Endothelial cell of umbilical vein (primary cell): ENCODE measurements at regions not wholly inside any gene's neighbourhood (a gene's known extent, or its start where the extent isn't known, plus 50 kb on each side); places are given as distances from the start of the nearest gene placed in this dataset.
A peak's percentile ranks its signal among the peaks of the same experiment; 100 is the strongest.

Source experiments
- BruUV-seq: library from RNA; stranded (reverse); fragments of 400-500 nt; replicated peaks from 2 replicates; lab custom pipeline; 2021; lab: Mats Ljungman, UMichigan
- CTCF ChIA-PET: fragments of 300-600, 350-600 bp; sonication (Branson Sonifier 250); formaldehyde crosslinking; loops from one replicate; lab custom pipeline; 2021; ENCODE audit warnings: antibody characterized with exemption, inconsistent platforms; lab: Charles Lee
- POLR2A ChIA-PET: fragments of 300-600, 350-600 bp; sonication (Branson Sonifier 250); formaldehyde crosslinking; loops from one replicate; lab custom pipeline; 2021; ENCODE audit warnings: antibody characterized with exemption, inconsistent platforms; lab: Charles Lee
- DNase-seq: peaks from one replicate; pipeline ENCODE4 v3.0.0-alpha.2; 2011; ENCODE audit warnings: low read depth, low spot score
- FAIRE-seq: peaks from 2 replicates; lab custom pipeline; 2011; peaks lifted over from hg19 to GRCh38; lab: Jason Lieb, UNC
- H2AFZ ChIP-seq: 2 replicates; pipeline ENCODE4 v1.6.0; 2012; ENCODE audit warnings: low read depth, low read length, control low read depth, inconsistent platforms
- H3K27ac ChIP-seq: 2 replicates; pipeline ENCODE4 v1.5.1; 2011; ENCODE audit warnings: low read depth, mild to moderate bottlenecking, control low read depth, low read length, moderate library complexity; ENCODE audit not compliant: insufficient read depth
- H3K27me3 ChIP-seq, 2 experiments: 2 replicates each; pipeline versions ENCODE4 v1.6.0 to v1.6.1; 2011; ENCODE audit warnings: low read length in 2 of 2, mixed read lengths in 1 of 2; ENCODE audit not compliant: control insufficient read depth in 2 of 2, insufficient read depth in 2 of 2
- H3K36me3 ChIP-seq, 2 experiments: 2 replicates in 1 of 2; 3 replicates in 1 of 2; pipeline ENCODE4 v1.5.1; 2011; ENCODE audit warnings: low read length in 2 of 2, mild to moderate bottlenecking in 1 of 2, moderate library complexity in 1 of 2; ENCODE audit not compliant: control insufficient read depth in 2 of 2, insufficient read depth in 2 of 2; ENCODE audit errors: extremely low read depth in 1 of 2
- H3K4me1 ChIP-seq: 3 replicates; pipeline ENCODE4 v1.5.1; 2011; ENCODE audit warnings: mild to moderate bottlenecking, low read length; ENCODE audit not compliant: control insufficient read depth, insufficient read depth; ENCODE audit errors: extremely low read depth
- H3K4me2 ChIP-seq: 2 replicates; pipeline ENCODE4 v1.6.1; 2011; ENCODE audit warnings: low read length, control low read depth, mixed read lengths; ENCODE audit not compliant: insufficient read depth
- H3K4me3 ChIP-seq, 3 experiments: fragments of 200-600 bp in 1 of 3; sonication (generic), shearing (Covaris generic) in 1 of 3; replicated peaks in 1 of 3; 2 replicates each; pipeline ENCODE4 v1.5.1; 2011 to 2016; ENCODE audit warnings: control low read depth in 3 of 3, low read length in 3 of 3, mild to moderate bottlenecking in 2 of 3, inconsistent platforms in 1 of 3, low read depth in 1 of 3, moderate library complexity in 1 of 3; ENCODE audit not compliant: insufficient read depth in 1 of 3
- H3K79me2 ChIP-seq: 2 replicates; pipeline ENCODE4 v1.6.0; 2012; ENCODE audit warnings: low read length, inconsistent platforms; ENCODE audit not compliant: control insufficient read depth, insufficient read depth
- H3K9ac ChIP-seq: replicated peaks from 2 replicates; pipeline ENCODE3; 2011; ENCODE audit warnings: low read length, control low read depth; ENCODE audit not compliant: insufficient read depth; ENCODE audit errors: extremely low read depth
- H3K9me1 ChIP-seq: replicated peaks from 3 replicates; pipeline ENCODE4 v1.6.0; 2011; ENCODE audit warnings: mild to moderate bottlenecking, low read length; ENCODE audit not compliant: control insufficient read depth, insufficient read depth; ENCODE audit errors: extremely low read depth
- H3K9me3 ChIP-seq: replicated peaks from 2 replicates; pipeline ENCODE4 v1.5.1; 2012; ENCODE audit warnings: low read length, inconsistent platforms; ENCODE audit not compliant: control insufficient read depth, insufficient read depth
- H4K20me1 ChIP-seq: replicated peaks from 2 replicates; pipeline ENCODE3; 2011; ENCODE audit warnings: mild to moderate bottlenecking, low read length; ENCODE audit not compliant: control insufficient read depth, insufficient read depth; ENCODE audit errors: extremely low read depth
- EZH2 ChIP-seq: IDR thresholded peaks from 2 replicates; pipeline ENCODE4 v1.6.1; 2012; ENCODE audit warnings: borderline replicate concordance, low read depth, mild to moderate bottlenecking, moderate library complexity, low read length, inconsistent platforms; ENCODE audit not compliant: severe bottlenecking
- FOS ChIP-seq: IDR thresholded peaks from 2 replicates; pipeline ENCODE4 v1.6.1; 2011; ENCODE audit warnings: mild to moderate bottlenecking, low read length, moderate library complexity, borderline replicate concordance; ENCODE audit not compliant: insufficient read depth
- GATA2 ChIP-seq: IDR thresholded peaks from 2 replicates; pipeline ENCODE4 v1.7.0; 2011; ENCODE audit warnings: low read depth, mild to moderate bottlenecking, moderate library complexity, mixed read lengths, low read length; ENCODE audit not compliant: insufficient read length, insufficient read depth
- JUN ChIP-seq: IDR thresholded peaks from 2 replicates; pipeline ENCODE4 v1.6.1; 2011; ENCODE audit warnings: borderline replicate concordance, low read depth; ENCODE audit not compliant: insufficient read length, insufficient read depth
- MYC ChIP-seq: IDR thresholded peaks from one replicate; pipeline ENCODE4 v1.6.1; 2011; ENCODE audit warnings: mild to moderate bottlenecking, low read depth, low read length
- POLR2A ChIP-seq: IDR thresholded peaks from 2 replicates; pipeline ENCODE4 v1.6.1; 2012; ENCODE audit warnings: low read depth, mild to moderate bottlenecking, control low read depth, low read length
- POLR2AphosphoS5 ChIP-seq: IDR thresholded peaks from 2 replicates; pipeline ENCODE4 v1.6.1; 2012; ENCODE audit warnings: low read depth, mild to moderate bottlenecking, control low read depth, low read length, moderate library complexity; ENCODE audit not compliant: insufficient read depth
- dilution Hi-C: fragments of 300-500 bp; cut with MboI; formaldehyde crosslinking; loops from one replicate; pipeline ENCODE4 v1.15.0; 2019; ENCODE audit warnings: low sequenced_read_pairs; ENCODE audit not compliant: extremely low pct_ligation_motif_present
- intact Hi-C: fragments of 100-400 bp; cut with micrococcal nuclease; formaldehyde crosslinking; loops from one replicate; pipeline ENCODE4 v1.10.0; 2022
- TF ChIP-seq, protein P1 (sequence below): IDR thresholded peaks from 2 replicates; pipeline ENCODE4 v1.6.1; 2011; ENCODE audit not compliant: insufficient read depth, insufficient read length
- TF ChIP-seq, protein P2 (sequence below), 2 donors: IDR thresholded peaks; 1 replicate in 1 of 2; 2 replicates in 1 of 2; pipeline ENCODE4 v1.5.1; 2011; ENCODE audit warnings: low read length in 2 of 2, mild to moderate bottlenecking in 2 of 2, moderate library complexity in 2 of 2, control low read depth in 1 of 2, inconsistent platforms in 1 of 2, low read depth in 1 of 2; ENCODE audit not compliant: insufficient read depth in 1 of 2; ENCODE audit errors: extremely low read depth in 1 of 2

DNA sequence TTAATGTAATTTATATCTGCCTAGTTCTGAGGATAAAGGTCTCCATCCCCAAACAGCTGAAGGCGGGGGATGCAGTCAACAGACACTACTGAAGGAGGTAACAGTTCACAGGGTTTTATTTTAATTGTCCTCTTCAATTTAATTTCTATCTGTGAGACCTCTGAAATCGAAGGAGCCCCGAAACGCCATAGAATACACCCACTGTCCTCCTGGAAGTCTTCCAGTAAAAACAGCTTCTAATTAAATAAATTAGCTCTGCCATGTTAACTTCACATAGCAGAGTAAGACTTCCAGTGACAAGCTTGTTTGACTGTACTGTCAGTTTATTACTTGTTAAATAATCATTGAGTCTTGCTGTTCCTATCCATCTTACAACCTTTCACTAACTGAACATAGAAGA is 193.5 kb downstream of the SEC61B start:
- BruUV-seq = no TSS peak
- Histone ChIP-seq H3K9me1 (no peaks in the 10 kb centered on the region), H3K9me3 (no peaks in the 10 kb centered on the region), H3K4me2 (peak overlapping the region; percentile 34), H3K9ac (no peak overlapping the region), H4K20me1 (no peaks in the 10 kb centered on the region), H3K27ac (peak overlapping the region; percentile 6), H3K36me3 (no peaks in the 10 kb centered on the region), H2AFZ (no peak overlapping the region), H3K4me1 (peaks cover 9% of the 10 kb centered on the region), H3K4me3 (no peak overlapping the region), H3K79me2 (no peaks in the 10 kb centered on the region), H3K27me3 (no peaks in the 10 kb centered on the region)
- TF ChIP-seq POLR2AphosphoS5 = no peak
- no peak for TF ChIP-seq MYC
- TF ChIP-seq EZH2 = no peak
- TF ChIP-seq, protein P1, sequence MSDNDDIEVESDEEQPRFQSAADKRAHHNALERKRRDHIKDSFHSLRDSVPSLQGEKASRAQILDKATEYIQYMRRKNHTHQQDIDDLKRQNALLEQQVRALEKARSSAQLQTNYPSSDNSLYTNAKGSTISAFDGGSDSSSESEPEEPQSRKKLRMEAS = no peak
- TF ChIP-seq, protein P2, sequence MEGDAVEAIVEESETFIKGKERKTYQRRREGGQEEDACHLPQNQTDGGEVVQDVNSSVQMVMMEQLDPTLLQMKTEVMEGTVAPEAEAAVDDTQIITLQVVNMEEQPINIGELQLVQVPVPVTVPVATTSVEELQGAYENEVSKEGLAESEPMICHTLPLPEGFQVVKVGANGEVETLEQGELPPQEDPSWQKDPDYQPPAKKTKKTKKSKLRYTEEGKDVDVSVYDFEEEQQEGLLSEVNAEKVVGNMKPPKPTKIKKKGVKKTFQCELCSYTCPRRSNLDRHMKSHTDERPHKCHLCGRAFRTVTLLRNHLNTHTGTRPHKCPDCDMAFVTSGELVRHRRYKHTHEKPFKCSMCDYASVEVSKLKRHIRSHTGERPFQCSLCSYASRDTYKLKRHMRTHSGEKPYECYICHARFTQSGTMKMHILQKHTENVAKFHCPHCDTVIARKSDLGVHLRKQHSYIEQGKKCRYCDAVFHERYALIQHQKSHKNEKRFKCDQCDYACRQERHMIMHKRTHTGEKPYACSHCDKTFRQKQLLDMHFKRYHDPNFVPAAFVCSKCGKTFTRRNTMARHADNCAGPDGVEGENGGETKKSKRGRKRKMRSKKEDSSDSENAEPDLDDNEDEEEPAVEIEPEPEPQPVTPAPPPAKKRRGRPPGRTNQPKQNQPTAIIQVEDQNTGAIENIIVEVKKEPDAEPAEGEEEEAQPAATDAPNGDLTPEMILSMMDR (IDR thresholded peaks at IDR 0.05; ENCODE audit: extremely low read depth in 1 of 2, insufficient read depth in 1 of 2, low read depth in 1 of 2, low read length in 2 of 2) = no peak
- TF ChIP-seq GATA2 = no peak
- TF ChIP-seq JUN = no peak
- TF ChIP-seq POLR2A = no peak
- TF ChIP-seq FOS = no peak
- DNase-seq (peak; percentile 53), FAIRE-seq (no peak)
- dilution Hi-C loops (no loop called here), intact Hi-C loops (loop anchor here (2.0 kb wide), 1 partner anchor 17 kb away; no protein-coding TSS in a partner anchor)
- CTCF ChIA-PET = interaction anchor here (1.1 kb wide), 1 partner anchor 116 kb away, joined by 3 read pairs; no protein-coding TSS in a partner anchor
- POLR2A ChIA-PET = no interaction called here
